Large intestine (tissue), 3 donors: ENCODE measurements at regions not wholly inside any gene's neighbourhood (a gene's known extent, or its start where the extent isn't known, plus 50 kb on each side); places are given as distances from the start of the nearest gene placed in this dataset.

Experiments
- DNase-seq, 2 donors: peaks; one replicate each; pipeline versions ENCODE4 v3.0.0 to v3.0.0-alpha.2; 2013
- H3K27ac ChIP-seq: one replicate; pipeline ENCODE4 v1.5.1; 2013; ENCODE audit warnings: low read length
- H3K27me3 ChIP-seq: 2 replicates; pipeline ENCODE4 v1.6.1; 2013; ENCODE audit warnings: low read length; ENCODE audit not compliant: control insufficient read depth, insufficient read depth
- H3K36me3 ChIP-seq: 2 replicates; pipeline ENCODE4 v1.6.1; 2013; ENCODE audit warnings: low read length; ENCODE audit not compliant: control insufficient read depth, insufficient read depth
- H3K4me1 ChIP-seq: one replicate; pipeline ENCODE4 v1.6.1; 2013; ENCODE audit warnings: low read length; ENCODE audit not compliant: control insufficient read depth, insufficient read depth
- H3K4me3 ChIP-seq: one replicate; pipeline ENCODE4 v1.5.1; 2013; ENCODE audit warnings: low read length
- H3K9me3 ChIP-seq: one replicate; pipeline ENCODE4 v1.6.1; 2013; ENCODE audit warnings: mild to moderate bottlenecking, low read depth, low read length, moderate library complexity; ENCODE audit not compliant: control insufficient read depth
- WGBS: methylation state at CpG from one replicate; pipeline ENCODE4 v1.1.5; 2013; ENCODE audit warnings: low lambda C conversion rate; ENCODE audit not compliant: insufficient coverage; 5-methylcytosine and 5-hydroxymethylcytosine counted together

DNA sequence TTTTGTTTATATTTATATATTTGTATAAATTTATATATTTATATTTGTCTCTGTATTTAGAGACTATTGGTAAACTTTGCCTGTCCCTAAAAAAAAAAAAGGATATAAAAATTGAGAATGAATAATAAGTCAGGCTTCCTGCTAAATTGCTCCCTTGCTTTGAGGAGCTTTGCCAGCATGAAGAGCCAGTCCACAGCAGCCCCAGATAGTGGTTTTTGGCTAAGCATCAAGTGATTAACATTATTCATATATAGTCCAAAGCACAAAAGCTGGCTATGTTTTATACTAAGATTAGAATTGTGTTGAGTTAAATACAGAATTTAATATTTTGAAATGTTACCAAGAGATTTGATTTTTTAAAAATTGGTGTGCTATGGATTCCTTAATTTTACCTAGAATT, 264.9 kb upstream of the FERD3L start:
- H3K4me3 ChIP-seq = no peak overlapping the region
- no peaks in the 10 kb centered on the region for H3K36me3 ChIP-seq
- H3K4me1 ChIP-seq = no peaks in the 10 kb centered on the region
- DNase-seq = no peak
- no peaks in the 10 kb centered on the region for H3K27me3 ChIP-seq
- H3K9me3 ChIP-seq = no peaks in the 10 kb centered on the region
- H3K27ac ChIP-seq = no peak overlapping the region

DNA sequence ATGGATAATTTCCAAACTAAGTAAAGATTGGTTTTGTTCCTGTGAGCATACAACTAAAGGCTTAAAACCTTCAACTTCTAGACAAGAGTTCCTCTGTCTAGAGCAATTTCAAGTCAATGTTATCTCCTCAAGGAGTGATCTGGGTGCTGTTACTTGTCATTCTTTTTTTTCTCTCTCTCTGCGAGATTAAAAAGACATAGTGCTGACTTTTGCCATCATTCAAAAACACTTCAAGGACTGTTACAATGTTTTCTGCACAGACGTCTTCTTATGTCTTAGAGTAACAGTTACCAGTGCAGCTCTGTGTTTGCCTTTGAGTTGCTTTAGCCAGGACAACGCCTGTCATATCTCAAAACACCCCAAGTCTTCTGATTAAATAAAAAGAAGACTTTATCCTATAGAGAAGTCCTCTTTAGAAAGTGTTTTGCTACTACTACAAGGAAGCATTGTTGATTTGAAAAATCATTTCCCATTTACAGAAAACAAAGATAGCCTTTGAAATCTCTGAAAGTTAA, 263.5 kb upstream of the FERD3L start:
- no peaks in the 10 kb centered on the region for H3K27me3 ChIP-seq
- H3K36me3 ChIP-seq = no peaks in the 10 kb centered on the region
- no peak overlapping the region for H3K27ac ChIP-seq
- DNase-seq = no peak
- H3K4me1 ChIP-seq = no peaks in the 10 kb centered on the region
- no peaks in the 10 kb centered on the region for H3K9me3 ChIP-seq
- H3K4me3 ChIP-seq = no peak overlapping the region
- WGBS = 17% methylated on average over 1 of the region's 3 CpGs

- 94% methylated on average over 3 of the region's 4 CpGs for WGBS
- no peaks in the 10 kb centered on the region for H3K9me3 ChIP-seq
These were observed 262.0 kb upstream of the FERD3L start for GRCh38 chr7:19407270-19407669.

GRCh38 chr7:19405541-19405940, 260.3 kb upstream of the FERD3L start:
- no peak overlapping the region for H3K4me3 ChIP-seq
- WGBS = no CpG with 5 or more reads among the region's 2 CpGs
- DNase-seq = no peak
- no peaks in the 10 kb centered on the region for H3K36me3 ChIP-seq
- H3K9me3 ChIP-seq = no peaks in the 10 kb centered on the region
- no peak overlapping the region for H3K27ac ChIP-seq
- H3K27me3 ChIP-seq = no peaks in the 10 kb centered on the region
- H3K4me1 ChIP-seq = no peaks in the 10 kb centered on the region

More at GRCh38 chr7:19407270-19407669, 262.0 kb upstream of the FERD3L start:
- no peaks in the 10 kb centered on the region for H3K4me1 ChIP-seq
- H3K27me3 ChIP-seq = no peaks in the 10 kb centered on the region
- no peak for DNase-seq
- no peak overlapping the region for H3K4me3 ChIP-seq
- H3K27ac ChIP-seq = no peak overlapping the region
- no peaks in the 10 kb centered on the region for H3K36me3 ChIP-seq

- WGBS = 17% methylated on average over 1 of the region's 3 CpGs
- no peaks in the 10 kb centered on the region for H3K27me3 ChIP-seq
- no peak overlapping the region for H3K4me3 ChIP-seq
- H3K4me1 ChIP-seq = no peaks in the 10 kb centered on the region
- H3K9me3 ChIP-seq = no peaks in the 10 kb centered on the region
- no peak for DNase-seq
- H3K36me3 ChIP-seq = no peaks in the 10 kb centered on the region
- no peak overlapping the region for H3K27ac ChIP-seq
These were observed 259.7 kb upstream of the FERD3L start for GRCh38 chr7:19404912-19405329.

GRCh38 chr7:19403691-19404090, 258.5 kb upstream of the FERD3L start:
- Histone ChIP-seq H3K36me3 (no peaks in the 10 kb centered on the region), H3K27ac (no peak overlapping the region), H3K4me3 (no peak overlapping the region), H3K4me1 (no peaks in the 10 kb centered on the region), H3K27me3 (no peaks in the 10 kb centered on the region), H3K9me3 (no peaks in the 10 kb centered on the region)
- DNase-seq = no peak
- WGBS = 100% methylated on average over 1 of the region's 2 CpGs

- H3K27me3 ChIP-seq = no peaks in the 10 kb centered on the region
- no peak overlapping the region for H3K4me3 ChIP-seq
- no peaks in the 10 kb centered on the region for H3K36me3 ChIP-seq
- no peaks in the 10 kb centered on the region for H3K4me1 ChIP-seq
- WGBS = 20% methylated on average over 1 of the region's 2 CpGs
- no peaks in the 10 kb centered on the region for H3K9me3 ChIP-seq
- DNase-seq = no peak
- H3K27ac ChIP-seq = no peak overlapping the region
These were observed 256.2 kb upstream of the FERD3L start for GRCh38 chr7:19401461-19401860.

DNA sequence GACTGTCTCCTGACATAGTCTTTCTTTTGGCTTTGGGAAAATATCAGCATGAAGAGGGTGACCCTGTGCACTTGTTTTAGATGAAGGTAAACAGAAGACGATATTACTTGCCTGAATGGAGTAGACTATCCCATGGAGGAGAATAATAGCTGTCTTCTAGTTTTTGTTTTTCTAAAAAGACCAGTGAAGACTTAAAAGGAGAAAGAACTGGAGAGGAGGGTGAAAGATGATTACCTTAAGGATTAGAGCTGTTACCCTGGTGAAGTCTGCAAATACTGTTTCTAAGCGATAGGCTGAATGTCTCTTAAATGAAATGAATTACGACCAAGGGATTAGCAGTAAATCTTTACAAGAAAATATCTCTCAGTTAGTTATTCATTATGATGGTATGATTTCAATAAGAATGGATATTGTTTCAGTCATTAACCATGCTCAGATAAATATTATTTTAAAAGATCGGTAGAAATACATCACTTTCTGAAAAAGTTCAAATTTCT, 255.6 kb upstream of the FERD3L start:
- H3K27ac ChIP-seq = no peak overlapping the region
- no peaks in the 10 kb centered on the region for H3K36me3 ChIP-seq
- H3K4me3 ChIP-seq = no peak overlapping the region
- no peak for DNase-seq
- no peaks in the 10 kb centered on the region for H3K4me1 ChIP-seq
- no peaks in the 10 kb centered on the region for H3K9me3 ChIP-seq
- H3K27me3 ChIP-seq = no peaks in the 10 kb centered on the region
- 38% methylated on average over 3 of the region's 4 CpGs for WGBS

GRCh38 chr7:19397911-19398310, 252.7 kb upstream of the FERD3L start:
- Histone ChIP-seq H3K4me3 (no peak overlapping the region), H3K4me1 (no peaks in the 10 kb centered on the region), H3K36me3 (no peaks in the 10 kb centered on the region), H3K9me3 (no peaks in the 10 kb centered on the region), H3K27me3 (no peaks in the 10 kb centered on the region), H3K27ac (no peak overlapping the region)
- DNase-seq = no peak
- WGBS = no CpG with 5 or more reads among the region's 4 CpGs

DNA sequence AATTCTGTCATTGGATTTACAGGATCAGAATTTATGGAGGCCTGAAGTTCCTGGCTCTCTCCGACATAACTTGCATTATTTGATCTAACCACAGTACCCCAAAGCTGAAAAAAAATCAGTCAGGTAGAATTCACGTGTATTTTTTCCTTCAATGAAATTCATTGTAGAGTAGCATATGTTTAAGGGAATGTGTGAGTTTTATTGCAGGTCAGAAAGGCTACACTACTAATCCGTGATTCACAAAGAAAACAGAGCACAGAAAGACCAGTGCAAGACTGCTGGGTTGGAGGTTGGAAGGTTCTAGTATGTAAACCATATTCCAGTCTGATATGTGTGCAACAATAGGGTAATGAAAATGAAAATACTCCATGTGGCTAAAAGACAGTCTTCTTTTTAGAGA, 247.0 kb upstream of the FERD3L start:
- no peaks in the 10 kb centered on the region for H3K36me3 ChIP-seq
- H3K27me3 ChIP-seq = no peaks in the 10 kb centered on the region
- 40% methylated on average over 1 of the region's 3 CpGs for WGBS

DNA sequence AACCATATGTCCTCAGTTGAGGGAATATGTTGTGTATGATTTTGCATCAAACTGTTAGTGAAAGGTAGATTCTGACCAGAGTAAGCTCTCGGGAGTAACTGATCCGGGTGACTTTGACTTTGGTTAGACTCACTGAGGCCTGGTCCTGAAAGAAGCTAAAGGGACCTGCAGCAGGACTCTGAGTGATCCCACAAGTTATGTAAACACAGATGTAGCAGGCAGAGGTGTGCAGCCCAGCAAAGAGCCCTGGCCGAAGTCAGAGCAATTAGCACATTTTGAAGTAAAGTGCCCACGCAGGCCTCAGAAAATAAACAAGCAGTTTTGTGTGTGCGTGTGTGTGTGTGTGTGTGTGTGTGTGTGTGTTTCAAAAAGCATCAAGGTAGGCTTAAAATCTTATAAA, 245.6 kb upstream of the FERD3L start:
- no peaks in the 10 kb centered on the region for H3K36me3 ChIP-seq
- H3K4me1 ChIP-seq = no peaks in the 10 kb centered on the region
- no peaks in the 10 kb centered on the region for H3K27me3 ChIP-seq
- no peak overlapping the region for H3K4me3 ChIP-seq
- WGBS = no CpG with 5 or more reads among the region's 5 CpGs
- no peak overlapping the region for H3K27ac ChIP-seq
- no peak for DNase-seq
- H3K9me3 ChIP-seq = no peaks in the 10 kb centered on the region

More for the DNA sequence above, 247.0 kb upstream of the FERD3L start:
- no peak for DNase-seq
- Histone ChIP-seq H3K4me3 (no peak overlapping the region), H3K9me3 (no peaks in the 10 kb centered on the region), H3K27ac (no peak overlapping the region), H3K4me1 (no peaks in the 10 kb centered on the region)
